ENCODE measurements at regions not wholly inside any gene's neighbourhood (a gene's known extent, or its start where the extent isn't known, plus 50 kb on each side); places are given as distances from the start of the nearest gene placed in this dataset.

DNA sequence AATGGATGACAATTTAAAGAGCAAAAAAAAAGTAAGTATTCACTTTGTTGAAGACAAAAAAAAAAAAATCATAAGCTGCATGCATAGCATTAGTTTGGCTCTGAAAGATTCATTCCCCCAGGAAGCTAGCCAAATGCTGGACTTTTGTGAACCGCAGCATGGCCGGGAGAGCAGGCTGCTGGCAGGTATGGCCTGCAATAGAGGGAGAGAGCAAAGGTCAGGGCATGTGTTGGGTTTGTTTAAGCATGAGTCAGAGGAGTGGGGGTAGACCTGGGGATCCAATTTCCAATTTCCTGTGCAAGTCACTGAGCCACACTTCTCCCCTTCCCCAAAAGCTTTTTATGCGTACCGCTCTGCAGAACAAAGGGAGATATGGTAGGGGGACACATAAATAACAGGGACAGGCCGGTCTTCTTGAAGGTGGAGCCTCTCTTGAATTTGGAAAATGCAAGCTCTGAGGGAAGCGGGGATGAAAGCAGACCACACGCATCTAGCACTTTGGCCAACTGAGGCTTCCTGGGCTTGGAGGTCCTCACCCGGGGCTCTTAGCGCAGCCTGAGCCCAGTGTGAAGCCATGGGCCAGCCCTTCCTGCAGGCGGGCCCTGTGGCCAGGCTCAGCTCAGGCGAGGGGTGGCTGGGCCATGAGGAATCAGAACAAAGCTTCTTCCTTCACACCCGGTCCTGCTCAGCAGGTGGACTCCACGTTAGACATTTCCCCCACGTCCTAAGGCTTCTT lies 171.1 kb downstream of the TOMM20 start (continued):
- TF ChIP-seq ZNF644 (CRISPR knock-in tag; IDR thresholded peaks at IDR 0.05; ENCODE audit: low read depth): peak; percentile 42; the same call in 1 of the 2 replicates
- TF ChIP-seq, protein P1, sequence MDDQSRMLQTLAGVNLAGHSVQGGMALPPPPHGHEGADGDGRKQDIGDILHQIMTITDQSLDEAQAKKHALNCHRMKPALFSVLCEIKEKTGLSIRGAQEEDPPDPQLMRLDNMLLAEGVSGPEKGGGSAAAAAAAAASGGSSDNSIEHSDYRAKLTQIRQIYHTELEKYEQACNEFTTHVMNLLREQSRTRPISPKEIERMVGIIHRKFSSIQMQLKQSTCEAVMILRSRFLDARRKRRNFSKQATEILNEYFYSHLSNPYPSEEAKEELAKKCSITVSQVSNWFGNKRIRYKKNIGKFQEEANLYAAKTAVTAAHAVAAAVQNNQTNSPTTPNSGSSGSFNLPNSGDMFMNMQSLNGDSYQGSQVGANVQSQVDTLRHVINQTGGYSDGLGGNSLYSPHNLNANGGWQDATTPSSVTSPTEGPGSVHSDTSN (CRISPR knock-in tag; IDR thresholded peaks at IDR 0.05; ENCODE audit: borderline replicate concordance): no peak
- no peak for TF ChIP-seq ZNF83 (CRISPR knock-in tag; IDR thresholded peaks at IDR 0.05; ENCODE audit: borderline replicate concordance)
- no peak for TF ChIP-seq HMGA1 (CRISPR knock-in tag; conservative IDR thresholded peaks at IDR 0.05)
- TF ChIP-seq CREB1 (IDR thresholded peaks at IDR 0.05): no peak
- peak; percentile 73 for TF ChIP-seq CREB1 (CRISPR knock-in tag; IDR thresholded peaks at IDR 0.05)
- TF ChIP-seq, protein P2, sequence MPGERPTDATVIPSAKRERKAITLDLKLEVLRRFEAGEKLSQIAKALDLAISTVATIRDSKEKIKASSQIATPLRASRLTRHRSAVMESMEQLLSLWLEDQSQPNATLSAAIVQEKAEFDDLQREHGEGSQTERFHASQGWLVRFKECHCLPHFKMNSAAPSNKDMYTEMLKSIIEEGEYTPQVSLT (CRISPR knock-in tag; IDR thresholded peaks at IDR 0.05; ENCODE audit: borderline replicate concordance, low read depth): no peak
- peak; percentile 61; the same call in 1 of the 2 replicates for TF ChIP-seq ZSCAN9 (CRISPR knock-in tag; IDR thresholded peaks at IDR 0.05; ENCODE audit: borderline replicate concordance)
- no peak for TF ChIP-seq ARNT (IDR thresholded peaks at IDR 0.05)
- TF ChIP-seq ZNF33A (CRISPR knock-in tag; IDR thresholded peaks at IDR 0.05; ENCODE audit: borderline replicate concordance): 0 out of 2 replicates have a peak, but pooled peaks have one; percentile 20
- TF ChIP-seq BRCA1 (CRISPR knock-in tag; IDR thresholded peaks at IDR 0.05): no peak
- TF ChIP-seq ARHGAP35 (CRISPR knock-in tag; IDR thresholded peaks at IDR 0.05; ENCODE audit: borderline replicate concordance): no peak
- peak; percentile 81 for TF ChIP-seq ZNF605 (CRISPR knock-in tag; IDR thresholded peaks at IDR 0.05)
- TF ChIP-seq ZNF10 (CRISPR knock-in tag; IDR thresholded peaks at IDR 0.05; ENCODE audit: borderline replicate concordance, low read depth): no peak
- no peak for TF ChIP-seq FIP1L1 (IDR thresholded peaks at IDR 0.05; ENCODE audit: borderline replicate concordance, insufficient read depth, low read depth, low read length)
- TF ChIP-seq, protein P3, sequence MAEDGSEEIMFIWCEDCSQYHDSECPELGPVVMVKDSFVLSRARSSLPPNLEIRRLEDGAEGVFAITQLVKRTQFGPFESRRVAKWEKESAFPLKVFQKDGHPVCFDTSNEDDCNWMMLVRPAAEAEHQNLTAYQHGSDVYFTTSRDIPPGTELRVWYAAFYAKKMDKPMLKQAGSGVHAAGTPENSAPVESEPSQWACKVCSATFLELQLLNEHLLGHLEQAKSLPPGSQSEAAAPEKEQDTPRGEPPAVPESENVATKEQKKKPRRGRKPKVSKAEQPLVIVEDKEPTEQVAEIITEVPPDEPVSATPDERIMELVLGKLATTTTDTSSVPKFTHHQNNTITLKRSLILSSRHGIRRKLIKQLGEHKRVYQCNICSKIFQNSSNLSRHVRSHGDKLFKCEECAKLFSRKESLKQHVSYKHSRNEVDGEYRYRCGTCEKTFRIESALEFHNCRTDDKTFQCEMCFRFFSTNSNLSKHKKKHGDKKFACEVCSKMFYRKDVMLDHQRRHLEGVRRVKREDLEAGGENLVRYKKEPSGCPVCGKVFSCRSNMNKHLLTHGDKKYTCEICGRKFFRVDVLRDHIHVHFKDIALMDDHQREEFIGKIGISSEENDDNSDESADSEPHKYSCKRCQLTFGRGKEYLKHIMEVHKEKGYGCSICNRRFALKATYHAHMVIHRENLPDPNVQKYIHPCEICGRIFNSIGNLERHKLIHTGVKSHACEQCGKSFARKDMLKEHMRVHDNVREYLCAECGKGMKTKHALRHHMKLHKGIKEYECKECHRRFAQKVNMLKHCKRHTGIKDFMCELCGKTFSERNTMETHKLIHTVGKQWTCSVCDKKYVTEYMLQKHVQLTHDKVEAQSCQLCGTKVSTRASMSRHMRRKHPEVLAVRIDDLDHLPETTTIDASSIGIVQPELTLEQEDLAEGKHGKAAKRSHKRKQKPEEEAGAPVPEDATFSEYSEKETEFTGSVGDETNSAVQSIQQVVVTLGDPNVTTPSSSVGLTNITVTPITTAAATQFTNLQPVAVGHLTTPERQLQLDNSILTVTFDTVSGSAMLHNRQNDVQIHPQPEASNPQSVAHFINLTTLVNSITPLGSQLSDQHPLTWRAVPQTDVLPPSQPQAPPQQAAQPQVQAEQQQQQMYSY (CRISPR knock-in tag; IDR thresholded peaks at IDR 0.05): no peak
- peak; percentile 74; the same call in 1 of the 2 replicates for TF ChIP-seq ZNF160 (CRISPR knock-in tag; IDR thresholded peaks at IDR 0.05)
- no peak; the same call in 1 of the 2 replicates for TF ChIP-seq ZFP90 (CRISPR knock-in tag; IDR thresholded peaks at IDR 0.05; ENCODE audit: borderline replicate concordance)
- TF ChIP-seq SRY (CRISPR knock-in tag; IDR thresholded peaks at IDR 0.05): no peak
- TF ChIP-seq SRF (IDR thresholded peaks at IDR 0.05; ENCODE audit: low read depth, low read length): no peak; the same call in 1 of the 2 replicates
- TF ChIP-seq GATAD2A (CRISPR knock-in tag; IDR thresholded peaks at IDR 0.05): peak; percentile 95
- TF ChIP-seq MEIS2 (CRISPR knock-in tag; IDR thresholded peaks at IDR 0.05): peak; percentile 66; the same call in 1 of the 2 replicates
- TF ChIP-seq RAD51 (IDR thresholded peaks at IDR 0.05; ENCODE audit: borderline replicate concordance): no peak
- TF ChIP-seq ARNTL (CRISPR knock-in tag; IDR thresholded peaks at IDR 0.05): peak; percentile 71; the same call in 1 of the 2 replicates
- peak; percentile 81 for TF ChIP-seq CEBPB (IDR thresholded peaks at IDR 0.05; ENCODE audit: borderline replicate concordance, low read depth, low read length)
- TF ChIP-seq KAT2B (IDR thresholded peaks at IDR 0.05; ENCODE audit: borderline replicate concordance, low read depth, low read length): no peak
- TF ChIP-seq HNRNPL (IDR thresholded peaks at IDR 0.05; ENCODE audit: low read depth, low read length): no peak
- TF ChIP-seq TBP (CRISPR knock-in tag; IDR thresholded peaks at IDR 0.05): 0 out of 2 replicates have a peak, but pooled peaks have one; percentile 17
